Breast epithelium (tissue), 4 donors: ENCODE measurements at regions not wholly inside any gene's neighbourhood (a gene's known extent, or its start where the extent isn't known, plus 50 kb on each side); places are given as distances from the start of the nearest gene placed in this dataset.

Source experiments
- DNase-seq, 2 donors: peaks; one replicate each; pipeline ENCODE4 v3.0.0-alpha.2; 2019; ENCODE audit warnings: low spot score in 2 of 2
- H3K27ac ChIP-seq, 2 donors: fragments of 200-600 bp; sonication (generic) in 1 of 2; one replicate each; pipeline ENCODE4 v1.5.1; 2016 to 2019; ENCODE audit warnings: mild to moderate bottlenecking in 1 of 2
- H3K27me3 ChIP-seq, 2 donors: fragments of 200-600 bp; sonication (generic) in 1 of 2; one replicate each; pipeline versions ENCODE4 v1.5.1 to v1.6.0; 2017 to 2019; ENCODE audit warnings: control low read depth in 1 of 2, mild to moderate bottlenecking in 1 of 2
- H3K36me3 ChIP-seq: fragments of 200-600 bp; one replicate; pipeline ENCODE4 v1.5.1; 2019
- H3K4me1 ChIP-seq, 2 donors: fragments of 200-600 bp; sonication (generic); one replicate each; pipeline ENCODE4 v1.5.1; 2016 to 2019; ENCODE audit warnings: control low read depth in 1 of 2
- H3K4me3 ChIP-seq, 3 donors: fragments of 200-600 bp; sonication (generic); 1 replicate in 2 of 3; 2 replicates in 1 of 3; pipeline ENCODE4 v1.5.1; 2016 to 2019; ENCODE audit warnings: mild to moderate bottlenecking in 3 of 3, moderate library complexity in 2 of 3
- H3K9me3 ChIP-seq, 2 donors: fragments of 200-600 bp; sonication (generic) in 1 of 2; one replicate each; pipeline ENCODE4 v1.5.1; 2016 to 2019; ENCODE audit warnings: control low read depth in 1 of 2
- POLR2A ChIP-seq: fragments of 450-650 bp; IDR thresholded peaks from one replicate; pipeline ENCODE4 v1.6.1; 2016; ENCODE audit warnings: antibody characterized with exemption, mild to moderate bottlenecking, moderate library complexity
- POLR2AphosphoS5 ChIP-seq, 3 donors: sonication (generic); formaldehyde crosslinking; IDR thresholded peaks; one replicate each; pipeline ENCODE4 v1.6.1; 2017; ENCODE audit warnings: antibody characterized with exemption in 3 of 3
- intact Hi-C: fragments of 100-400 bp; cut with DNase I; formaldehyde crosslinking; loops from one replicate; pipeline ENCODE4 v1.15.1; 2023; ENCODE audit warnings: low total_unique reads
- TF ChIP-seq, protein P1 (sequence below), 3 donors: fragments of 450-650 bp; IDR thresholded peaks; one replicate each; pipeline ENCODE4 v1.5.1; 2016 to 2017; ENCODE audit warnings: antibody characterized with exemption in 3 of 3, mild to moderate bottlenecking in 3 of 3, moderate library complexity in 3 of 3

DNA sequence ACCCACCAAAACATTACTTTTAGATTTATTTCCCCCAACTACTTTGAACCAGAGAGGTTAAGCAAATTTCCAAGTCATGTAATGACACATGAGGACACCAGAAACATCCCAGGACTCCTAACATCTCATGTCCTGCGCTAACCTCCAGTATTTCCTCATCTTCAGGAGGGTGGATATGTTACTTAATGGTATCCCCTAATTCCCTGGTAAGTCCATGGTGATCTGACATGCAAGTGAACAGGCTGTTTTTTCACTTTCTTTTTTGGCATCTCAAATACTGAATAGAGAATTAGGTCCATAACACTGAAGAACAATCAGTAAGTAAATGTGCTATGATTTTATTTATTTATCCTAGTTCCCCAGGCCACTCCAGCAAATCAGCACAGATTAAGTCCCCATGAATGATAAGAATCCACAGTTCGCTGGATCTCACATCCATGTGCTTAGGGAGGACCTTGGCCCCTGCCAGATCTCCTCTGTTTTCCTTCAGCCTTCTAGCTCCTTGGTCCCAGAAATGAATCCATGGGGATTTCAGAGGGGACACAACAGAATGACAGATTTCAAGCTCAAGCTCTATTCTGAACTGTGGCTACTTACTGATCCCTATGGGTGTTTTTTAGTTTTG is 334.6 kb downstream of the CDC5L start:
- intact Hi-C loops = no loop called here
- no peak for DNase-seq
- TF ChIP-seq POLR2A = no peak
- no peak for TF ChIP-seq POLR2AphosphoS5 (IDR thresholded peaks at IDR 0.05)
- TF ChIP-seq, protein P1, sequence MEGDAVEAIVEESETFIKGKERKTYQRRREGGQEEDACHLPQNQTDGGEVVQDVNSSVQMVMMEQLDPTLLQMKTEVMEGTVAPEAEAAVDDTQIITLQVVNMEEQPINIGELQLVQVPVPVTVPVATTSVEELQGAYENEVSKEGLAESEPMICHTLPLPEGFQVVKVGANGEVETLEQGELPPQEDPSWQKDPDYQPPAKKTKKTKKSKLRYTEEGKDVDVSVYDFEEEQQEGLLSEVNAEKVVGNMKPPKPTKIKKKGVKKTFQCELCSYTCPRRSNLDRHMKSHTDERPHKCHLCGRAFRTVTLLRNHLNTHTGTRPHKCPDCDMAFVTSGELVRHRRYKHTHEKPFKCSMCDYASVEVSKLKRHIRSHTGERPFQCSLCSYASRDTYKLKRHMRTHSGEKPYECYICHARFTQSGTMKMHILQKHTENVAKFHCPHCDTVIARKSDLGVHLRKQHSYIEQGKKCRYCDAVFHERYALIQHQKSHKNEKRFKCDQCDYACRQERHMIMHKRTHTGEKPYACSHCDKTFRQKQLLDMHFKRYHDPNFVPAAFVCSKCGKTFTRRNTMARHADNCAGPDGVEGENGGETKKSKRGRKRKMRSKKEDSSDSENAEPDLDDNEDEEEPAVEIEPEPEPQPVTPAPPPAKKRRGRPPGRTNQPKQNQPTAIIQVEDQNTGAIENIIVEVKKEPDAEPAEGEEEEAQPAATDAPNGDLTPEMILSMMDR (IDR thresholded peaks at IDR 0.05) = no peak
- Histone ChIP-seq H3K27me3 (no peaks in the 10 kb centered on the region), H3K36me3 (no peaks in the 10 kb centered on the region), H3K4me3 (no peak overlapping the region), H3K9me3 (no peaks in the 10 kb centered on the region), H3K4me1 (no peaks in the 10 kb centered on the region), H3K27ac (no peak overlapping the region)

DNA sequence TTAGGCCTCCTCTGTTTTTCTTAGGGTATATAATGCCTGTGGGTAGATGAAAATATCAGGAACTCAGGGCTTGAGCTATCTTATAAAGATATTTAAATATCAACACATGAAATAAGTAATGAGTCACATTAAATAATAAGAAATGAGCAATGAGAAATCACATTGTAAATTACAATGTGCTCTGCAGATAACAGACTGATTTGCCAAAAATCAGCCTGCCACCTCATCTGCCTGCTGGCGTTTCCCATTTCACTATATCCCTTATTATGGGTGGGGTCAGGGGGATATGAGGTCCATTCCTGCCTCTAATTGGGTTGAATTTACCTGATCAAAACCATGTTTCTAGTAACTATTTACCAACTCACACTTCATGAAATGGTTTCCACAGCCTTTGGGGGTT is 335.2 kb downstream of the CDC5L start:
- Histone ChIP-seq H3K9me3 (no peaks in the 10 kb centered on the region), H3K4me1 (no peaks in the 10 kb centered on the region), H3K27me3 (no peaks in the 10 kb centered on the region), H3K36me3 (no peaks in the 10 kb centered on the region), H3K4me3 (no peak overlapping the region), H3K27ac (no peak overlapping the region)
- DNase-seq = no peak
- TF ChIP-seq, protein P1 (IDR thresholded peaks at IDR 0.05) = no peak
- TF ChIP-seq POLR2AphosphoS5 (IDR thresholded peaks at IDR 0.05) (no peak), POLR2A (no peak)
- intact Hi-C loops = no loop called here

DNA sequence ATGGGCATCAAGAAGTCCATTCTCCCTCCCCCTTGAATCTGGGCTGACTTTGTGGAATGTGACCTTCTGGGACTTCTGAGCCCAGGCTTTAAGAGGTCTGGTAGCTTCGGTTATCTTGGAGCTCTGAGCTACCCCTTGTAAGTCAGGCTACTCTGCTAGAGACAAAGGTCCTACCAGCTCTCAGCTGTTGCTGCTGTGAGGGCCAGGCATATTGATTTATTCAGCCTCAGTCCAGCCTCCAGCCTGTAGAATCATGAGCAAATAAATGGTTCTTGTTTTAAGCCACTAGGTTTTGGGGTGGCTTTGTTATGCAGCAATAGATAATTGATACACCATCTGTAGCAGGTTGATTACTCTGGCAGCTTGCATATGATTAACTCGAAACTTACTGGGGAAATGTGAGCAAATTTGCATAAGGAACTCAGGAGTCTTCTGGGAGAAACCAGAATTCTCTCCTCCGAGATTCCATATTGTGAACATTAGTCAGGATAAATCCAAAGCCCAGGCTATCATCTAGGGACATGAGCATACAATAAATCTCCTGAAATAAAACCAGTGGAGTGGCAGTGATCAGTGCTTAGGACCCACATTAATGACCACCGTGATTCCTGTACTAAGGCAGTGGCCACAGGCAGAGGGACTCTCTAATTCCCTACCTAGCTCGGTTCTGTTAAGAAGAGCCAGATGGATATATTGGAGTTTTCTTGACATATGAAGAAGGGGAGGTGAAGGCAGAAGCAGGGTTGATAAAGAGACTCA is 336.1 kb downstream of the CDC5L start:
- DNase-seq = no peak
- Histone ChIP-seq H3K9me3 (no peaks in the 10 kb centered on the region), H3K4me3 (no peak overlapping the region), H3K27me3 (no peaks in the 10 kb centered on the region), H3K36me3 (no peaks in the 10 kb centered on the region), H3K27ac (no peak overlapping the region), H3K4me1 (no peaks in the 10 kb centered on the region)
- intact Hi-C loops = no loop called here
- TF ChIP-seq POLR2A (no peak), POLR2AphosphoS5 (IDR thresholded peaks at IDR 0.05) (no peak)
- TF ChIP-seq, protein P1 (IDR thresholded peaks at IDR 0.05) = no peak

DNA sequence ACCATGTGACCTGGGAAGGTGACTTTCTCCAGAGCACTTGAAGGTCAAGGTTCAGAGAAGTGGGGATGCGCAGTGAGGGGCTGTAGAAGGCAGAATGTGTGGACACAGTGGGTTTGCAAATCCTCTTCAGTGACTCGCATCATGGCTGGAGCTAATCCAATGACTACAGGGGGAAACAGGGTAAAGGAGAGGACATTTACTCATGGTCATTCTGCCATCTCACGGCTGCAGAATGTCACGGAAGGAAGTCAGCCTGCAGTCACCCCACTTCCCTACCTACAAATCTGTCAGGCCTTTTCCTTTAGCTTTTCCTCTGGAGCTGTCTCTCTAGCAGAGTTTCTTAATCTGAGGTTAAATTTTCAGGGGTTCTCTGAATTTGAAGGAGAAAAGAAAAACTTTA is 337.6 kb downstream of the CDC5L start:
- no peak for TF ChIP-seq POLR2A
- TF ChIP-seq, protein P1 (IDR thresholded peaks at IDR 0.05) = no peak
- no peak for TF ChIP-seq POLR2AphosphoS5 (IDR thresholded peaks at IDR 0.05)
- no peaks in the 10 kb centered on the region for H3K4me1 ChIP-seq
- no peak for DNase-seq
- H3K27ac ChIP-seq = no peak overlapping the region
- H3K4me3 ChIP-seq = no peak overlapping the region
- no peaks in the 10 kb centered on the region for H3K9me3 ChIP-seq
- intact Hi-C loops = no loop called here
- H3K36me3 ChIP-seq = no peaks in the 10 kb centered on the region
- no peaks in the 10 kb centered on the region for H3K27me3 ChIP-seq
